ENCODE measurements at regions not wholly inside any gene's neighbourhood (a gene's known extent, or its start where the extent isn't known, plus 50 kb on each side); places are given as distances from the start of the nearest gene placed in this dataset.

GRCh38 chr11:23620617-23621016 lies 760.3 kb upstream of the CCDC179 start:
- TF ChIP-seq RARB (CRISPR knock-in tag; IDR thresholded peaks at IDR 0.05), result no peak
- no peak for TF ChIP-seq SNAI2 (CRISPR knock-in tag; IDR thresholded peaks at IDR 0.05)
- no peak for TF ChIP-seq ZFP3 (CRISPR knock-in tag; IDR thresholded peaks at IDR 0.05)
